GM18858 (cell line): ENCODE measurements at regions not wholly inside any gene's neighbourhood (a gene's known extent, or its start where the extent isn't known, plus 50 kb on each side); places are given as distances from the start of the nearest gene placed in this dataset.

ENCODE experiments used
- ATAC-seq: cut with Tn5 transposase; IDR thresholded peaks from one replicate; pipeline ENCODE4 v1.9.1; 2021; ENCODE audit not compliant: unreplicated experiment

DNA sequence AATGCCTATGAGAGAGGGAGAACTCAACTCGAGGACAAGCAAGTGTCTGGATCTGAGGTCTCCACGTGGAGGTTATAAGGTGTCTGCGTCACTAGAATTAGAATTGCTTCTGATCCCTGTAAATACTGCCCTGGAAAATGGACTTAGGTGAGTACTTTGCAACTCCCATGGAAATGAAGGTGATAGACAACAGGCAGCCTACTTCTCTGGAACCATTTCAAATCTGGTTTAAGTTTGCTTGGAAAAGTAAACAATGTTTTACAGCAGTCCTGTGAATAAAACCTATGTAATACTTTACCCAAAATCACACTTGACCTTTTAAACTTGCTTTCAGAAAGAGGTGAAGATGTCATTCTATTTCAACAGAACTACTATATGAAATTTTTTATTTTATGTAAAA, 70.1 kb upstream of the TENT5A start:
- ATAC-seq, result no peak

DNA sequence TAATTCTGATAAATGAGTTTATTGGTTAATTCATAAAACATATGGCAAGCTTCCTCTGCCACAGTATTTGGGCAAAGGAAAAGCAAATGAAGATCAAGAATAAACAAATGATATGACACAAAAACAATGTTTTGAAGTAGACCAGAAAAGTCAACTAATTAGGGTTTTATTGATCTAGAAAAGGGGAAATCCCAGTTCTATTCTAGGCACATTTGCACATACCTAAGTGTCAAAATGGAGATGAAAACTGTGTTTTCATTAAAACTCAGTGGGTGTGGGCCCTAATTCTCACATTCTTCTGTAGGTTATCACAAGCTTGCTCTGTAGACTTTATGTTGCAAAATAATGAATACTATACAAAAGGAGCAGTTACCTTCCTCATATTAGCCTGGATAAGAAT, 69.0 kb upstream of the TENT5A start:
- ATAC-seq, result no peak

DNA sequence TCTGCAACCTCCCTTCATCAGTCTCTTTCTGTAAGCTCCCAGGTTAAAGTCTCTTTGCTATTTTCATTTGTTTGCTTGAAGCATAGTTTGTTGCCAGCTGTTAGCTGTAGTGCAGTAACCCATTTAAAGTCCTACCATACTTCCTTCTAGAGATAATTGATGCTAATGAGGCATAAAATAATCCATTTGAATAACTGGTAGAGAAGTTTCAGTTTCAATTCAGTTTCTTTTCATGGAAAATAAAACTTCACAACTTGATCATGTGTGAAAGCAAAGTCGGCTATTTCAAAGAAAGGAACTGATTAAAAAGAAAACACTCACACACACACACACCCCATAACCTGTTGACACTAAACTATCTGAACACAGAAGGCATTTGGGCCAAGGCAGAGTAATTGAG, 68.5 kb upstream of the TENT5A start:
- ATAC-seq, result peak; percentile 44

DNA sequence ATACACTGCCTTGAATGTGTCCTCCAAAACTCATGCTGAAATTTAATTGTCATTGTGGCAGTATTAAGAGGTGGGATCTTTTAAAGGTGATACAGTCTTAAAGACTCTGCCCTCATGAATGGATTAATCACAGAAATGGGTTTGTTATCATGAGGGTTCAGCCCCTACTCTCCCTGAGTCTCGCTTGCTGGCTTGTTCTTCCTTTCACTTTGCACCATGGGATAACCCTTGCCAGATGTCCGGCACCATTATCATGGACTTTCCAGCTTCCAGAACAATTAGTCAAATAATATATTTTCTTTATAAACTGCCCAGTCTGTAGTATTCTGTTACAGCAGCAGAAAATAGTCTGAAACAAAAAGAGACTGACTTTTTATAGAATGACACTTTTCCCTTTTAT, 67.9 kb upstream of the TENT5A start:
- ATAC-seq, result no peak

DNA sequence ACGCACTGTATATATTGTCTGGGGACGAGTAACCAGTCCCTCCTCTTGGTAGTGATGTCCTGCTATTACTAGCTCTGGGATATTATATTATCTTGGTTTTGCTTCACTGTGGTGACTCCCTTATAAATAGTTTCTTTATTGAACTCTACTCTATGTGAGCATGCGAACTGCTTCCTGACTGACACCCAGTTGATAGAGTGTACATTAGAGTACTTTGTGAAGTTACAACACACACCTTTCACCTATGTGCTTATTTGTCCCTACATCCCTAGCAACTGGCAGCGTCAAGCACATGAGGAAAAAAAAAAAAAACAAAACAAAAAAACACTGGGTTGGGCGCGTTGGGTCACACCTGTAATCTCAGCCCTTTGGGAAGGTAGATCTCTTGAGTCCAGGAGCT, 67.3 kb upstream of the TENT5A start:
- ATAC-seq, result no peak

DNA sequence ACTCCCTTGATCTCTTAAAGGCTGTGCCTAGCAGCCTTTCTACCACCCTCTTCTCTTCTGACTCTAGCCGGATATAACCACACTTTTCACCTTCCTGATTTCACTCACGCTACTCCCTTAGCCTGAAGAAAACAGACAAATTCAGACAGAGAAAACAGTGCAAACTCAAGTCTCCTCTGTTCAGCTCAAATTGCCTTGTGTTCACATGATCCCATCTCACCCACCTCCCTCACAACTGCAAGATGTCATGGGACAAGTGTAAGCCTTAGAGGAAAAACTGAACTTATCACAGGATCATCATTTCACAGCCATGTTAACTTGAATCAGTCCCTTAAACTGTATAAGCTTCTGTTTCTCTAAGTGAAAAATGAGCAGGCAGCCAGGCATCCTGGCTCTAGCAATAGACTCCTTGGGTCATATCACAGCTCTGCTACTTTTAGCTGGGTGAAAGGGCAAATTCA, 66.5 kb upstream of the TENT5A start:
- ATAC-seq, result peak; percentile 57

DNA sequence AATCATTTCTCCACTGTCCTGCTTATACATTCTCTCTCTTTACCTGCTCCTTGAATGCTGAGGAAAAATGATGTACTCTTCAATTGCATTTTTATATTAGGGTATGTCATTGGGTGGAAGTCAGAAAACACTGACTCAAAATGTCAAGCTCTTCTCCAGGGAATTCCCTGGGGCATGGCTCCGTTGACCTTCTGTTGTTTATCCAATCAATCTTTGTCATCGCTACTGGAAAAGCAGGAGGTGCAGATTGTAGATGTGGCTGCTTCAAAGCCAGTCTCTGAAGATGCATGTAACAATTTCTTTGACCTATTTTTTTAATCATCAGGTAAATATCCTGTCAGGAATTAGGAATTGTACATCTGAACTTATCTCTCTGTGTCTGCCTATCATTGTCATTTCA, 63.9 kb upstream of the TENT5A start:
- ATAC-seq, result no peak

DNA sequence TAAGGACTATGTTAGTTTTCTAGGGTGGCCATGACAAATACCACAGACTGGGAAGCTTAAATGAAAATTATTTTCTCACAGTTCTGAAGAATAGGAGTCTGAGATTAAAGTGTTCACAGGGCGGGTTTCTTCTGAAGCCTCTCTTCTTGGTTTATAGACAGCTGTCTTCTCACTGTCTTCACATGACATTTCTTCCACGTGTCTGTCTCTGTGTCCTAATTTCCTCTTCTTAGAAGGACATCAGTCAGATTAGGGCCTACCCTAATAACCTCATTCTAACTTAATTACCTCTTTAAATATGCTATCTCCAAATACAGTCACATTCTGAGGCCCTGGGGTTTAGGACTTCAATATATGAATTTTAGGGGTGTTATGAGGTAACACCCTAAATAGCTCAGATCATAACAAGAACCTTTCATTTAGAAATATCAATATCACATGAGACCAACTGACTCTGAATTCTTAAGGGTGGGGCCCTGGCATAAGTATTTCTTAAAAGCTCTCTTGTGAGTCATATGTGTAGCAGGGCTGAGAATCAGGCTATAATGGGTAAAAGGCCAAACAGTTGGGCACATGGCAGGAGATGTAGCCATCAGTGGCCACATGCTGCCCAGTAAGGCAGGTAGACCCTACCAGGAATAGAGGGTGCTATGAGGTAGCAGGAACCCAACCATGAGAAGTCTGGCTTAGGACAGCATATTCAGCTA, 62.0 kb upstream of the TENT5A start:
- no peak for ATAC-seq

DNA sequence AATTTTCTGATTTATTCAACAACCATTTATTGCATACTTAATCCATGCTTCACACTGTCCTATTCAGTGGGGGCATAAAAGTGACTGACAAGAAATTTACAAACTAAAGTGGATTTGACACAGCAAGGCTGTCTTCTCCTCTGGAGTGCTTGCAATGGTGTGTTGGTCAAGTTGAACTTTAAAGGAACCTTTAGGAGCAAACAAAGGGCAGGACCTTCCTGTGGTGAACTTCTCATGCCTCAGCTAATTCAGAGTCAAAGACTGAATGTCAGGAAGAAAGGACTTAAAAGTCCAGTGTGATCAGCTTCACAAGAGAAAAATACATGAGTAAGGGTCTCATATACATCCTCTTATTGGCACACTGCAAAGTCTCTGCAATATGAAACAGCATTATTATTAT, 60.8 kb upstream of the TENT5A start:
- no peak for ATAC-seq

DNA sequence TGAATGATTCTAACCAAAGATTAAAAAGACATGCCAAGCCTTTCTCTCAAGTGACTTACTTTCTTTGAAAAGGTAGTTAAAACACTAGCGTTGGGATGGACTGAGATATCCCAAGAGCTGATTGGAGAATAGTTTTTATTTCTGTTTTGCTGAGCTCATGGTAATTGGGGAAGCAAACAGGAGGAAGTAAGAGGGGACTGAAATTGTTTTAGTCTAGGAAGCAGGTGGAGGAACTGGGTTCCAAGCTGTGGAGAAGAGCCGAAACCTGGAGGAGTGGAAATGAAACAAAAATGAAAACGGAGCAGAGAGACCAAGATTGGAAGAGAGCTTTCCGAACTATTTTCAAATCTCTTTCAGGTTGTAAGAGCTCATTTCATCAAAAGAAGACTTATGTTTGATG, 59.9 kb upstream of the TENT5A start:
- no peak for ATAC-seq

DNA sequence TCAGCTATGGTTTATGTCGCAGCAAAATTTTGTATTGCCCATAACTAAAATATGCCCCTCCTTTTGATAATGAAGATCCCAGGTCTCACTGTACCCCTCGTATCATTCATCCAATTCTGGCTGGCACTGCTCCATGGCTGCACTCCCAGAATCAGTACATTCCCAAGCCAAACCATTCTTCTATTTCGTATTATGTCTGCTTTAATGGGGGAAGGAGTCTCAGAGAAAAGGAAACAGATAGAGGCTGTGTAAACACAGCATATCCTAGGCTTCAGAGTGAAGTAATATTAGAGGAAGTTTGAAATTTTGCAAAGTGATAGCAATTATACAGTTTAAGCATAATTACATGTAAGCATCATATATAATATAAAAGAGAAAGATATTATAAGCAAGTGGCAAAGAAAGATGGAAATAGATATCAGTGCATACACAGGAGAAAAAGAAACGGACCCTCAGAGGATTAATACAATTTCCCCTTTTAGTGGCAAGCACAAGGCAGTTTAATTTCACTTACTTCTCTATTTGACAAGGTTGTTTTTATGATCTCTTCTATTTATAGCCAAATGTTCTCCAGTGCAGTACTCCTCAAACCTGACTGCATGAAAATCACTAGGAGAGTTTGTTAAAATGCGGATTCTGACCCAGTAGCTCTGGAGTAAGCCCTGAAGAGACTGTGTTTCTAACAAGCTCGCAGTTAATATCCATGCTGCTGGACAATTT, 56.5 kb upstream of the TENT5A start:
- ATAC-seq, result no peak

DNA sequence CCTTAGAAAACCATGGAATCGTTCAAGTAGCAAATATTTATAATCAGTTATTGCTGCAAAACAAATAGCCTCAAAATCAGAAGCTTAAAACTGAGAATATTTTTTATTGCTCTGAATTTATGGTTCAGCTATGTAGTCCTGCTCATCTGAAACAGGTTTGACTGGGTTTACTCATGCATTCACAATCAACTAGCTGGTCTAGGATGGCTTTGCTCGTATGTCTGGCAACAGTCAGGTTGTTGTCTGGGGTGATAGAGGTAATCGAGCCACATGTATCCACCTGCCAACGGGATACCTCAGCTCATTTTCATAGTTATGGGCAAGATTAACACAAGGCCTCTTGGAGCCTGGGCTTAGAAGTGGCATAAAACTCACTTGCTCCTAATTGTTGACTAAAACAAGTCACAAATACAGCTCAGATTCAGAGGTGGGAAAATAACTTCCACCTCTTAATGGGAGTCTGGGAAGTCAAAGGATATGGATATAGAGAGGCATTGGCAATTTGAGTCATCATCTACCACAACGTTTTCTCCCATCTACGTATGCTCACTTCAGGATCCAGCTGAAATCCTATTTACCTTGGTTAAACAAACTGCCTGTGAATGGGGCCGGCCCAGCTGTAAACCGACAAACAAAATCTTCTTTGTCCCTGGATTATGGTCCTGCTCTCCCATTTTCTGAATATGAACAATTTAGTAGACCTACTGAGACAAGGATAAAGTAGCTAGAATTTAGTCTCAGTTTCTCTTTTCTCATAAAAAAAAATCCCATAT, 54.5 kb upstream of the TENT5A start:
- no peak for ATAC-seq

DNA sequence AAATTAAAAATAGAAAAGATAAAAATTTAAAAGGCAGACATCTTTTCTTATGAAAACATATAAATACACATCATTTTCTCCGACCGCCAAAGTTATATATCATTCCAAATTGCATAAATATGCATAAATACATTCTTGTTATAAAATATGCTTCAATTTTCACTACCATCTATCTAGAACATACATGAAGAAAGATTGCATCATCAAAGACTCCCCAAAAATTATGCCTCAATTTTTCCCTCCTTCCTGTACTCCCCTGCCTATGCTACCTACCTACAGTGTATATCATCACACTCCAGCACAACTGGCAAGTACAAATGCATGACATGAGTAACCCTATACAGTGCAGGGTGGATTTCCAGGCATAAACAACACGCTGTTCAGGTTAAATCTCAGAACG, 49.9 kb upstream of the TENT5A start:
- ATAC-seq, result no peak
